Panc1 (cell line): ENCODE measurements at regions not wholly inside any gene's neighbourhood (a gene's known extent, or its start where the extent isn't known, plus 50 kb on each side); places are given as distances from the start of the nearest gene placed in this dataset.

ENCODE experiments used
- ATAC-seq: fragments of 200-7000 bp; cut with Tn5 transposase; 2 replicates; pipeline ENCODE4 v1.9.1; 2020; ENCODE audit warnings: mild to moderate bottlenecking, moderate library complexity
- BruUV-seq: library from RNA; stranded (reverse); fragments of 400-500 nt; replicated peaks from 2 replicates; lab custom pipeline; 2021; lab: Mats Ljungman, UMichigan
- CTCF ChIA-PET: fragments of 300-600 bp; sonication (Branson Sonifier 250); formaldehyde crosslinking; loops from one replicate; lab custom pipeline; 2022; ENCODE audit warnings: antibody characterized with exemption; lab: Charles Lee
- POLR2A ChIA-PET: fragments of 300-600 bp; sonication (Branson Sonifier 250); formaldehyde crosslinking; loops from one replicate; lab custom pipeline; 2022; ENCODE audit warnings: antibody characterized with exemption; lab: Charles Lee
- DNase-seq: peaks from one replicate; pipeline ENCODE4 v3.0.0-alpha.2; 2010; ENCODE audit warnings: low read depth, low spot score
- H3K27ac ChIP-seq: 2 replicates; pipeline ENCODE4 v1.5.1; 2011; ENCODE audit warnings: mild to moderate bottlenecking, low read length, inconsistent platforms
- H3K27me3 ChIP-seq: fragments of 200-500 bp; sonication (Bioruptor generic); 2 replicates; pipeline ENCODE4 v1.6.0; 2014; ENCODE audit warnings: low read length, inconsistent platforms; ENCODE audit not compliant: control insufficient read depth, insufficient read depth
- H3K36me3 ChIP-seq: fragments of 200-500 bp; sonication (Bioruptor generic); 2 replicates; pipeline ENCODE4 v1.5.1; 2014; ENCODE audit warnings: inconsistent platforms, mild to moderate bottlenecking, low read length, moderate library complexity; ENCODE audit not compliant: control insufficient read depth, insufficient read depth
- H3K4me1 ChIP-seq: 2 replicates; pipeline ENCODE4 v1.5.1; 2011; ENCODE audit warnings: inconsistent platforms, mild to moderate bottlenecking, low read length, moderate library complexity; ENCODE audit not compliant: control insufficient read depth, insufficient read depth
- H3K4me3 ChIP-seq, 2 experiments: 2 replicates each; pipeline ENCODE4 v1.5.1; 2011 to 2012; ENCODE audit warnings: low read depth in 2 of 2, low read length in 2 of 2, mild to moderate bottlenecking in 2 of 2, inconsistent platforms in 1 of 2, moderate library complexity in 1 of 2
- H3K9me3 ChIP-seq: fragments of 200-500 bp; sonication (Bioruptor generic); 2 replicates; pipeline ENCODE4 v1.5.1; 2014; ENCODE audit warnings: low read depth, mild to moderate bottlenecking, inconsistent platforms, low read length, moderate library complexity; ENCODE audit not compliant: control insufficient read depth, insufficient read depth
- CTCF ChIP-seq: fragments of 450-650 bp; IDR thresholded peaks from 2 replicates; pipeline ENCODE4 v1.5.1; 2017; ENCODE audit warnings: mild to moderate bottlenecking
- POLR2AphosphoS5 ChIP-seq: IDR thresholded peaks from 2 replicates; pipeline ENCODE4 v1.6.1; 2012; ENCODE audit warnings: mild to moderate bottlenecking, low read depth, low read length, moderate library complexity
- REST ChIP-seq, 2 experiments: IDR thresholded peaks; 2 replicates each; pipeline ENCODE4 v1.6.1; 2011 to 2012; ENCODE audit warnings: low read depth in 2 of 2, control low read depth in 1 of 2, low read length in 1 of 2, mild to moderate bottlenecking in 1 of 2, moderate library complexity in 1 of 2; ENCODE audit not compliant: insufficient read depth in 1 of 2
- SIN3A ChIP-seq: IDR thresholded peaks from 2 replicates; pipeline ENCODE4 v1.6.1; 2012; ENCODE audit warnings: low read depth, mild to moderate bottlenecking, low read length, moderate library complexity, borderline replicate concordance; ENCODE audit not compliant: insufficient read depth
- TCF7L2 ChIP-seq: IDR thresholded peaks from 2 replicates; pipeline ENCODE4 v1.6.1; 2011; ENCODE audit warnings: mild to moderate bottlenecking, low read depth, low read length, inconsistent platforms
- in situ Hi-C: cut with HindIII; loops from 2 replicates; pipeline ENCODE4 v1.10.0; 2016; ENCODE audit warnings: low sequenced_read_pairs, low pct_unique_long_range_greater_than_20kb
- intact Hi-C: fragments of 100-400 bp; cut with micrococcal nuclease; formaldehyde crosslinking; loops from one replicate; pipeline ENCODE4 v1.10.0; 2022; ENCODE audit not compliant: unreplicated experiment

GRCh38 chr12:25645427-25645826 is 92.3 kb upstream of the LMNTD1 start:
- Histone ChIP-seq H3K4me1 (peaks cover 7% of the 10 kb centered on the region; the same call in 1 of the 2 replicates), H3K27ac (no peak overlapping the region), H3K9me3 (no peaks in the 10 kb centered on the region), H3K4me3 (no peak overlapping the region), H3K36me3 (no peaks in the 10 kb centered on the region), H3K27me3 (no peaks in the 10 kb centered on the region; the same call in 1 of the 2 replicates)
- no peak for TF ChIP-seq TCF7L2
- TF ChIP-seq REST (IDR thresholded peaks at IDR 0.05; ENCODE audit: insufficient read depth in 1 of 2, low read depth in 2 of 2, low read length in 1 of 2) = no peak
- no peak for TF ChIP-seq CTCF
- no peak for TF ChIP-seq POLR2AphosphoS5
- TF ChIP-seq SIN3A = no peak
- no TSS peak for BruUV-seq
- no peak for DNase-seq
- in situ Hi-C loops = no loop called here
- intact Hi-C loops = no loop called here
- ATAC-seq = no peak
- POLR2A ChIA-PET = no interaction called here
- CTCF ChIA-PET = no interaction called here

- ATAC-seq (no peak), DNase-seq (no peak)
- ChIA-PET CTCF (no interaction called here), POLR2A (no interaction called here)
- TF ChIP-seq TCF7L2 (no peak), POLR2AphosphoS5 (no peak), CTCF (no peak), REST (IDR thresholded peaks at IDR 0.05; ENCODE audit: insufficient read depth in 1 of 2, low read depth in 2 of 2, low read length in 1 of 2) (no peak), SIN3A (no peak)
- H3K27ac ChIP-seq = no peak overlapping the region
- no peaks in the 10 kb centered on the region; the same call in 1 of the 2 replicates for H3K27me3 ChIP-seq
- no peak overlapping the region for H3K4me3 ChIP-seq
- in situ Hi-C loops = no loop called here
- no peaks in the 10 kb centered on the region for H3K36me3 ChIP-seq
- H3K4me1 ChIP-seq = peaks cover 7% of the 10 kb centered on the region; the same call in 1 of the 2 replicates
- no TSS peak for BruUV-seq
- intact Hi-C loops = no loop called here
- no peaks in the 10 kb centered on the region for H3K9me3 ChIP-seq
Measured at GRCh38 chr12:25651931-25652330, 98.8 kb upstream of the LMNTD1 start.
